Fibroblast of skin of right biceps (primary cell): ENCODE measurements at regions not wholly inside any gene's neighbourhood (a gene's known extent, or its start where the extent isn't known, plus 50 kb on each side); places are given as distances from the start of the nearest gene placed in this dataset.
A peak's percentile ranks its signal among the peaks of the same experiment; 100 is the strongest.

ENCODE experiments used
- DNase-seq: peaks from one replicate; pipeline ENCODE4 v3.0.0-alpha.2; 2013

GRCh38 chr6:105786449-105786848, 299.7 kb upstream of the PRDM1 start:
- DNase-seq, result no peak

- DNase-seq, result no peak
Observed at GRCh38 chr6:105785066-105785811, 300.9 kb upstream of the PRDM1 start.

- no peak for DNase-seq
Observed at GRCh38 chr6:105784179-105784578, 302.0 kb upstream of the PRDM1 start.

GRCh38 chr6:105783333-105783935, 302.7 kb upstream of the PRDM1 start:
- DNase-seq, result no peak

GRCh38 chr6:105781915-105782314, 304.2 kb upstream of the PRDM1 start:
- DNase-seq, result no peak

GRCh38 chr6:105781248-105781647, 304.9 kb upstream of the PRDM1 start:
- no peak for DNase-seq

- no peak for DNase-seq
Observed at GRCh38 chr6:105780146-105780860, 305.8 kb upstream of the PRDM1 start.

- DNase-seq, result no peak
Observed at GRCh38 chr6:105779110-105779509, 307.0 kb upstream of the PRDM1 start.

GRCh38 chr6:105775095-105775494, 311.0 kb upstream of the PRDM1 start:
- no peak for DNase-seq

GRCh38 chr6:105774247-105774646, 311.9 kb upstream of the PRDM1 start:
- no peak for DNase-seq

GRCh38 chr6:105771313-105771970, 314.7 kb upstream of the PRDM1 start:
- peak; percentile 55 for DNase-seq

GRCh38 chr6:105769987-105770386, 316.1 kb upstream of the PRDM1 start:
- peak; percentile 68 for DNase-seq

GRCh38 chr6:105769197-105769596, 316.9 kb upstream of the PRDM1 start:
- DNase-seq, result no peak

GRCh38 chr6:105767541-105767940, 318.6 kb upstream of the PRDM1 start:
- DNase-seq, result no peak

- no peak for DNase-seq
Observed at GRCh38 chr6:105765239-105765638, 320.9 kb upstream of the PRDM1 start.

- DNase-seq, result no peak
Observed at GRCh38 chr6:105764315-105764714, 321.8 kb upstream of the PRDM1 start.

- DNase-seq, result no peak
Observed at GRCh38 chr6:105763866-105764265, 322.3 kb upstream of the PRDM1 start.

- no peak for DNase-seq
Observed at GRCh38 chr6:105760746-105761145, 325.4 kb upstream of the PRDM1 start.

- DNase-seq, result peak; percentile 92
Observed at GRCh38 chr6:105759946-105760345, 326.2 kb upstream of the PRDM1 start.

- no peak for DNase-seq
Observed at GRCh38 chr6:105759015-105759414, 327.1 kb upstream of the PRDM1 start.

- no peak for DNase-seq
Observed at GRCh38 chr6:105757512-105758200, 328.5 kb upstream of the PRDM1 start.

- no peak for DNase-seq
Observed at GRCh38 chr6:105755885-105756284, 330.3 kb upstream of the PRDM1 start.
